ENCODE measurements at regions not wholly inside any gene's neighbourhood (a gene's known extent, or its start where the extent isn't known, plus 50 kb on each side); places are given as distances from the start of the nearest gene placed in this dataset.

- H3K36me3 Mint-ChIP-seq (ENCODE audit: insufficient read depth, unreplicated experiment): peaks cover 4% of the 10 kb centered on the region
- no TSS peak for BruUV-seq (replicated peaks)
- no peak overlapping the region for H3K27ac Mint-ChIP-seq (ENCODE audit: unreplicated experiment)
- H3K9me3 Mint-ChIP-seq (ENCODE audit: low read depth, unreplicated experiment): peaks cover 4% of the 10 kb centered on the region
- H3K27me3 Mint-ChIP-seq (ENCODE audit: unreplicated experiment): peaks cover 97% of the 10 kb centered on the region
- CTCF ChIA-PET: no interaction called here
- no peak for DNase-seq
- TF ChIP-seq CTCF (IDR thresholded peaks at IDR 0.05; ENCODE audit: unreplicated experiment): no peak
- H3K4me1 Mint-ChIP-seq (ENCODE audit: low read depth, unreplicated experiment): peaks cover 8% of the 10 kb centered on the region
- no peak overlapping the region for H3K4me3 Mint-ChIP-seq (ENCODE audit: low read depth, unreplicated experiment)
- intact Hi-C loops (cut with micrococcal nuclease; ENCODE audit: unreplicated experiment): no loop called here
Observed at GRCh38 chr22:45077286-45077685, 67.5 kb upstream of the PHF21B start.

- Mint-ChIP-seq H3K4me1 (ENCODE audit: low read depth, unreplicated experiment) (peaks cover 2% of the 10 kb centered on the region), H3K27ac (ENCODE audit: unreplicated experiment) (no peak overlapping the region), H3K27me3 (ENCODE audit: unreplicated experiment) (peaks cover 97% of the 10 kb centered on the region), H3K36me3 (ENCODE audit: insufficient read depth, unreplicated experiment) (no peaks in the 10 kb centered on the region), H3K9me3 (ENCODE audit: low read depth, unreplicated experiment) (peaks cover 4% of the 10 kb centered on the region), H3K4me3 (ENCODE audit: low read depth, unreplicated experiment) (no peak overlapping the region)
- no peak for TF ChIP-seq CTCF (IDR thresholded peaks at IDR 0.05; ENCODE audit: unreplicated experiment)
- intact Hi-C loops (cut with micrococcal nuclease; ENCODE audit: unreplicated experiment): no loop called here
- DNase-seq: no peak
- no TSS peak for BruUV-seq (replicated peaks)
- CTCF ChIA-PET: no interaction called here
Observed at GRCh38 chr22:45077826-45078334, 68.1 kb upstream of the PHF21B start.

- Mint-ChIP-seq H3K36me3 (ENCODE audit: insufficient read depth, unreplicated experiment) (no peaks in the 10 kb centered on the region), H3K27me3 (ENCODE audit: unreplicated experiment) (peaks cover 84% of the 10 kb centered on the region), H3K4me1 (ENCODE audit: low read depth, unreplicated experiment) (no peaks in the 10 kb centered on the region), H3K4me3 (ENCODE audit: low read depth, unreplicated experiment) (no peak overlapping the region), H3K9me3 (ENCODE audit: low read depth, unreplicated experiment) (peaks cover 4% of the 10 kb centered on the region), H3K27ac (ENCODE audit: unreplicated experiment) (no peak overlapping the region)
- TF ChIP-seq CTCF (IDR thresholded peaks at IDR 0.05; ENCODE audit: unreplicated experiment): no peak
- peak; percentile 48 for DNase-seq
- BruUV-seq (replicated peaks): no TSS peak
- CTCF ChIA-PET: no interaction called here
- intact Hi-C loops (cut with micrococcal nuclease; ENCODE audit: unreplicated experiment): no loop called here
Observed at GRCh38 chr22:45082795-45083194, 73.0 kb upstream of the PHF21B start.

GRCh38 chr22:45083659-45084305 lies 74.0 kb upstream of the PHF21B start:
- no peaks in the 10 kb centered on the region for H3K36me3 Mint-ChIP-seq (ENCODE audit: insufficient read depth, unreplicated experiment)
- H3K4me1 Mint-ChIP-seq (ENCODE audit: low read depth, unreplicated experiment): no peaks in the 10 kb centered on the region
- DNase-seq: no peak
- CTCF ChIA-PET: no interaction called here
- intact Hi-C loops (cut with micrococcal nuclease; ENCODE audit: unreplicated experiment): no loop called here
- no peak overlapping the region for H3K4me3 Mint-ChIP-seq (ENCODE audit: low read depth, unreplicated experiment)
- peaks cover 4% of the 10 kb centered on the region for H3K9me3 Mint-ChIP-seq (ENCODE audit: low read depth, unreplicated experiment)
- no peak overlapping the region for H3K27ac Mint-ChIP-seq (ENCODE audit: unreplicated experiment)
- peaks cover 84% of the 10 kb centered on the region for H3K27me3 Mint-ChIP-seq (ENCODE audit: unreplicated experiment)
- no TSS peak for BruUV-seq (replicated peaks)
- no peak for TF ChIP-seq CTCF (IDR thresholded peaks at IDR 0.05; ENCODE audit: unreplicated experiment)
